Stimulated activated naive CD4-positive, alpha-beta T cell (primary cell): ENCODE measurements at regions not wholly inside any gene's neighbourhood (a gene's known extent, or its start where the extent isn't known, plus 50 kb on each side); places are given as distances from the start of the nearest gene placed in this dataset.

Source experiments
- DNase-seq, 6 experiments: peaks; one replicate each; lab custom pipeline; 2025; lab: John Stamatoyannopoulos, UW

- no peak for DNase-seq
These were observed 136.7 kb downstream of the CYLD start for GRCh38 chr16:50878536-50878935.

- DNase-seq: no peak
These were observed 134.4 kb downstream of the CYLD start for GRCh38 chr16:50876263-50876662.

GRCh38 chr16:50868577-50868976, 126.7 kb downstream of the CYLD start:
- DNase-seq: no peak

GRCh38 chr16:50866806-50867205, 124.9 kb downstream of the CYLD start:
- no peak for DNase-seq

GRCh38 chr16:50864386-50864785, 122.5 kb downstream of the CYLD start:
- DNase-seq: no peak

- DNase-seq: no peak
These were observed 121.8 kb downstream of the CYLD start for GRCh38 chr16:50863644-50864144.

GRCh38 chr16:50862818-50863643, 121.1 kb downstream of the CYLD start:
- DNase-seq: no peak

GRCh38 chr16:50861970-50862411, 120.1 kb downstream of the CYLD start:
- no peak for DNase-seq

- DNase-seq: no peak
These were observed 119.6 kb downstream of the CYLD start for GRCh38 chr16:50861451-50861850.

- DNase-seq: no peak
These were observed 117.9 kb downstream of the CYLD start for GRCh38 chr16:50859628-50860360.

GRCh38 chr16:50858877-50859627, 117.2 kb downstream of the CYLD start:
- no peak for DNase-seq

GRCh38 chr16:50858376-50858775, 116.5 kb downstream of the CYLD start:
- DNase-seq: no peak

GRCh38 chr16:50857881-50858280, 116.0 kb downstream of the CYLD start:
- DNase-seq: no peak

- no peak for DNase-seq
These were observed 115.1 kb downstream of the CYLD start for GRCh38 chr16:50856991-50857390.

- no peak for DNase-seq
These were observed 111.4 kb downstream of the CYLD start for GRCh38 chr16:50853329-50853728.
